ENCODE measurements at regions not wholly inside any gene's neighbourhood (a gene's known extent, or its start where the extent isn't known, plus 50 kb on each side); places are given as distances from the start of the nearest gene placed in this dataset.

DNA sequence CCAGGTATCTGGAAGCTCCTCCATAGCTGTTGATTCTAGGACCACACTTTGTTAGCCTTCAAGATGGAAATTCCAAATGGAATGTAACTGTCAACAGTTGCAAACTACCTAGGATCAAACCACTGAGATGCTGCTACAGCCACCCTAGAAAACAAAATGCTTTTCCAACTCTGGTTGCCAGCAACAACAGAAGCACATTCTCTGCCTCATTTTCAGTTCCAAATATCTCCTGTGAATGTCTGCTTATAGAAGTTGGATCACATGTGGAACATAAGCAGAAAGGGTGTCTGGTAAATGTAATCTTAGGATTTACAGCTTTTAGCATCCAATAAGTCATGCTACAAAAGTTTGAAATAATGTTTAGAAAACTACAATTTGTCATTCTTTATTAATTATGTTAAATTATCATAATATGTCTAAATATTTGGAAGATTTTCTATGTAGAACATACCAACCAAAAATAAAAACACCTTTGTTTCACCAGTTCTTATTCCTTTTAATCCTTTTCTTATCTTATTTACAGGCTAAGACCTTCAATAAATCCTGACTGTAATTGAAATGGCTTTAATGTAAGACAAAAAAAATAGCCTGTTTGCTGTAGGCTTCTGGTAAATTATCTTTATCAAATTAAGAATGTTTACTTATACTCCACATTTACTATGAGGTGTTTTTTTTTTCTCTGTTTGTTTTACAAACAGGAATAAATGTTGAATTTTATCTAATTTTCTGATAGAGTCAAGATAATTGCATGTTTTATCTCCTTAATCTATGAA lies 687.1 kb downstream of the IGSF11 start:
- no peak overlapping the region for H3K9ac ChIP-seq (ENCODE audit: low read depth, low read length, poor library complexity)
- H3K9me3 ChIP-seq (replicated peaks in 1 of 2; ENCODE audit: control insufficient read depth in 2 of 2, insufficient read depth in 1 of 2, low read depth in 1 of 2, low read length in 2 of 2), result peaks cover 0 to 2% of the 10 kb centered on the region in 2 donors
- no peak overlapping the region for H3K14ac ChIP-seq (ENCODE audit: low read length)
- no peak overlapping the region for H4K91ac ChIP-seq (ENCODE audit: low read depth, low read length, poor library complexity)
- no peak overlapping the region for H2BK5ac ChIP-seq (ENCODE audit: low read length)
- H2BK12ac ChIP-seq (ENCODE audit: low read length), result no peak overlapping the region
- H2BK15ac ChIP-seq (ENCODE audit: low read length), result no peak overlapping the region
- H3K4me1 ChIP-seq (ENCODE audit: control insufficient read depth in 2 of 2, insufficient read depth in 1 of 2, low read depth in 1 of 2, low read length in 2 of 2), result no peaks in the 10 kb centered on the region
- no peak overlapping the region for H3K4me3 ChIP-seq (ENCODE audit: low read length in 2 of 2)
- H2AFZ ChIP-seq (ENCODE audit: low read length), result no peak overlapping the region
- no peak overlapping the region for H4K8ac ChIP-seq (ENCODE audit: low read depth, low read length)
- no peak overlapping the region for H3K27ac ChIP-seq (replicated peaks; ENCODE audit: low read length)
- no peak overlapping the region for H3K4me2 ChIP-seq (ENCODE audit: insufficient read depth, low read length, poor library complexity, severe bottlenecking)
- H3K4ac ChIP-seq (ENCODE audit: low read length), result no peak overlapping the region
- no peak overlapping the region for H3K18ac ChIP-seq (ENCODE audit: low read length)
- no peak overlapping the region for H2BK120ac ChIP-seq (ENCODE audit: low read depth, low read length)
- no peak overlapping the region for H3K23ac ChIP-seq (ENCODE audit: low read depth, low read length, poor library complexity)
- H3K27me3 ChIP-seq (ENCODE audit: control insufficient read depth in 3 of 3, insufficient read depth in 3 of 3, low read depth in 1 of 3, low read length in 3 of 3), result no peaks in the 10 kb centered on the region
- no peak for DNase-seq (ENCODE audit: low spot score)
- H2AK5ac ChIP-seq (ENCODE audit: low read depth, low read length), result no peak overlapping the region
- H3K36me3 ChIP-seq (replicated peaks in 1 of 2; ENCODE audit: control insufficient read depth in 2 of 2, insufficient read depth in 2 of 2, low read length in 2 of 2), result no peaks in the 10 kb centered on the region
- H3K79me1 ChIP-seq (ENCODE audit: low read depth, low read length), result no peaks in the 10 kb centered on the region

DNA sequence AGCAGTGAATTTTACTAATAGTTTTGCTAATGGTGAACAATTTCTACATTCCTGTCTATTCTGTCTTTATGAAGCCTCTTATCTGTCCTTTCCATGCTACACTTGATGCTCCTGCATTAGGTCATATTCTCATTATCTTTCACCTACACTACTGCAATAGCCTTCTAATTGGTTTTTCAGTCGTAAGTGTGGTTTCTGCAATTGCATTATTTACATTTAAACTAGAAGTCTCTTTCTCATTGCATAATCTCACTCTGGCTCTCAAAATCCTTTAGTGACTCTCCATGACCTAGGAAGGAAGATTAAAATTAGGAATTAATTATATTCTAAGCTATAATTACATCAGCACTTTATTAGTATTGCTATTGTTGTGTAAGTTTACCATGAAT lies 686.5 kb downstream of the IGSF11 start:
- no peaks in the 10 kb centered on the region for H3K27me3 ChIP-seq (ENCODE audit: control insufficient read depth in 3 of 3, insufficient read depth in 3 of 3, low read depth in 1 of 3, low read length in 3 of 3)
- no peak overlapping the region for H3K14ac ChIP-seq (ENCODE audit: low read length)
- no peak overlapping the region for H2BK5ac ChIP-seq (ENCODE audit: low read length)
- H2AFZ ChIP-seq (ENCODE audit: low read length), result no peak overlapping the region
- H3K4me3 ChIP-seq (ENCODE audit: low read length in 2 of 2), result no peak overlapping the region
- no peak overlapping the region for H3K27ac ChIP-seq (replicated peaks; ENCODE audit: low read length)
- H2BK120ac ChIP-seq (ENCODE audit: low read depth, low read length), result no peak overlapping the region
- no peaks in the 10 kb centered on the region for H3K79me1 ChIP-seq (ENCODE audit: low read depth, low read length)
- no peak overlapping the region for H3K18ac ChIP-seq (ENCODE audit: low read length)
- no peak for DNase-seq (ENCODE audit: low spot score)
- no peak overlapping the region for H3K4me2 ChIP-seq (ENCODE audit: insufficient read depth, low read length, poor library complexity, severe bottlenecking)
- H3K9me3 ChIP-seq (replicated peaks in 1 of 2; ENCODE audit: control insufficient read depth in 2 of 2, insufficient read depth in 1 of 2, low read depth in 1 of 2, low read length in 2 of 2), result peaks cover 0 to 2% of the 10 kb centered on the region in 2 donors
- no CpG with 5 or more reads among the region's 1 CpG for WGBS, 2 donors (ENCODE audit: extremely low coverage in 2 of 2, insufficient read length in 2 of 2, insufficient replicate concordance in 1 of 2)
- H4K91ac ChIP-seq (ENCODE audit: low read depth, low read length, poor library complexity), result no peak overlapping the region
- no peak overlapping the region for H2BK15ac ChIP-seq (ENCODE audit: low read length)
- H2AK5ac ChIP-seq (ENCODE audit: low read depth, low read length), result no peak overlapping the region
- H3K36me3 ChIP-seq (replicated peaks in 1 of 2; ENCODE audit: control insufficient read depth in 2 of 2, insufficient read depth in 2 of 2, low read length in 2 of 2), result no peaks in the 10 kb centered on the region
- H2BK12ac ChIP-seq (ENCODE audit: low read length), result no peak overlapping the region
- no peak overlapping the region for H3K23ac ChIP-seq (ENCODE audit: low read depth, low read length, poor library complexity)
- H4K8ac ChIP-seq (ENCODE audit: low read depth, low read length), result no peak overlapping the region
- no peaks in the 10 kb centered on the region for H3K4me1 ChIP-seq (ENCODE audit: control insufficient read depth in 2 of 2, insufficient read depth in 1 of 2, low read depth in 1 of 2, low read length in 2 of 2)
- H3K9ac ChIP-seq (ENCODE audit: low read depth, low read length, poor library complexity), result no peak overlapping the region
- no peak overlapping the region for H3K4ac ChIP-seq (ENCODE audit: low read length)

GRCh38 chr3:118354556-118354955 lies 680.1 kb downstream of the IGSF11 start:
- Histone ChIP-seq H3K9ac (ENCODE audit: low read depth, low read length, poor library complexity) (no peak overlapping the region), H2BK15ac (ENCODE audit: low read length) (no peak overlapping the region), H3K36me3 (replicated peaks in 1 of 2; ENCODE audit: control insufficient read depth in 2 of 2, insufficient read depth in 2 of 2, low read length in 2 of 2) (no peaks in the 10 kb centered on the region), H2AFZ (ENCODE audit: low read length) (no peak overlapping the region), H3K4me2 (ENCODE audit: insufficient read depth, low read length, poor library complexity, severe bottlenecking) (no peak overlapping the region), H3K4ac (ENCODE audit: low read length) (no peak overlapping the region), H2BK120ac (ENCODE audit: low read depth, low read length) (no peak overlapping the region), H3K23ac (ENCODE audit: low read depth, low read length, poor library complexity) (no peak overlapping the region), H3K14ac (ENCODE audit: low read length) (no peak overlapping the region), H3K4me3 (ENCODE audit: low read length in 2 of 2) (no peak overlapping the region), H3K79me1 (ENCODE audit: low read depth, low read length) (no peaks in the 10 kb centered on the region), H3K9me3 (replicated peaks in 1 of 2; ENCODE audit: control insufficient read depth in 2 of 2, insufficient read depth in 1 of 2, low read depth in 1 of 2, low read length in 2 of 2) (peaks cover 0 to 10% of the 10 kb centered on the region in 2 donors), H4K8ac (ENCODE audit: low read depth, low read length) (no peak overlapping the region), H3K18ac (ENCODE audit: low read length) (no peak overlapping the region), H3K4me1 (ENCODE audit: control insufficient read depth in 2 of 2, insufficient read depth in 1 of 2, low read depth in 1 of 2, low read length in 2 of 2) (no peaks in the 10 kb centered on the region), H2BK5ac (ENCODE audit: low read length) (no peak overlapping the region), H3K27me3 (ENCODE audit: control insufficient read depth in 3 of 3, insufficient read depth in 3 of 3, low read depth in 1 of 3, low read length in 3 of 3) (no peaks in the 10 kb centered on the region), H4K91ac (ENCODE audit: low read depth, low read length, poor library complexity) (no peak overlapping the region), H3K27ac (replicated peaks; ENCODE audit: low read length) (no peak overlapping the region), H2BK12ac (ENCODE audit: low read length) (no peak overlapping the region), H2AK5ac (ENCODE audit: low read depth, low read length) (no peak overlapping the region)
- DNase-seq (ENCODE audit: low spot score), result no peak
- WGBS, 2 donors (ENCODE audit: extremely low coverage in 2 of 2, insufficient read length in 2 of 2, insufficient replicate concordance in 1 of 2), result no CpG with 5 or more reads among the region's 1 CpG

DNA sequence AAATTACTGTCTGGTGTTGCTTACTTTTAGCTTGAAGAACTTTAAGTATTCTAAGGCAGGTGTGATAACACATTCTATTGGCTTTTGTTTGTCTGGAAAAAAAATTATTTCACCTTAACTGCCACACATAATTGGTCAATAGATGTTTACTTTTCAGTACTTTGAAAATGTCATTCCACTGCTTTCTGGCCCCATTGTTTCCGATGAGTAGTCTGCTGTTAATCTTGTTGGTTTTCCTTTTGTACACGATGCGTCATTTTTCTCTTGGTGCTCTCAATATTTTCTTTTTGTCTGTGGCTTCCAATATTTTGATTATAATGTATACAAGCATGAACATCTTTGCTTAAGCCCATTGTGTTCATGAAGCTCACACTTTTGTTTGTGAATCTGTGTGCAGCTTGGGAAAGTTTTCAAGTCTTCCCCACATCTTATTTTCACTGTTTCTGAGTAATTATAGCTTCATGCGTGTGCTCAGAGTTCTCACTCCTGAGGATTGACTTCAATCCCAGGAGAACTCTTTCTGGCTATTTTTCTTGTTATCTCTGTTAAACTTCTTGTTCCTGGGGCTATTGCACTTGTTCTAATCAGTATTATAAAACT lies 664.7 kb downstream of the IGSF11 start:
- DNase-seq (ENCODE audit: low spot score), result no peak
- Histone ChIP-seq H3K23ac (ENCODE audit: low read depth, low read length, poor library complexity) (no peak overlapping the region), H3K9me3 (replicated peaks in 1 of 2; ENCODE audit: control insufficient read depth in 2 of 2, insufficient read depth in 1 of 2, low read depth in 1 of 2, low read length in 2 of 2) (peaks cover 5 to 9% of the 10 kb centered on the region in 2 donors), H2BK120ac (ENCODE audit: low read depth, low read length) (no peak overlapping the region), H3K79me1 (ENCODE audit: low read depth, low read length) (no peaks in the 10 kb centered on the region), H3K9ac (ENCODE audit: low read depth, low read length, poor library complexity) (no peak overlapping the region), H2AFZ (ENCODE audit: low read length) (no peak overlapping the region), H3K4me3 (ENCODE audit: low read length in 2 of 2) (no peak overlapping the region), H3K4me2 (ENCODE audit: insufficient read depth, low read length, poor library complexity, severe bottlenecking) (no peak overlapping the region), H2BK15ac (ENCODE audit: low read length) (no peak overlapping the region), H3K36me3 (replicated peaks in 1 of 2; ENCODE audit: control insufficient read depth in 2 of 2, insufficient read depth in 2 of 2, low read length in 2 of 2) (no peaks in the 10 kb centered on the region), H3K27me3 (ENCODE audit: control insufficient read depth in 3 of 3, insufficient read depth in 3 of 3, low read depth in 1 of 3, low read length in 3 of 3) (no peaks in the 10 kb centered on the region), H2BK5ac (ENCODE audit: low read length) (no peak overlapping the region), H3K4ac (ENCODE audit: low read length) (no peak overlapping the region), H3K14ac (ENCODE audit: low read length) (no peak overlapping the region), H3K4me1 (ENCODE audit: control insufficient read depth in 2 of 2, insufficient read depth in 1 of 2, low read depth in 1 of 2, low read length in 2 of 2) (no peaks in the 10 kb centered on the region), H2BK12ac (ENCODE audit: low read length) (no peak overlapping the region), H2AK5ac (ENCODE audit: low read depth, low read length) (no peak overlapping the region), H3K27ac (replicated peaks; ENCODE audit: low read length) (no peak overlapping the region), H4K91ac (ENCODE audit: low read depth, low read length, poor library complexity) (no peak overlapping the region), H3K18ac (ENCODE audit: low read length) (no peak overlapping the region), H4K8ac (ENCODE audit: low read depth, low read length) (no peak overlapping the region)
- no CpG with 5 or more reads among the region's 4 CpGs for WGBS, 2 donors (ENCODE audit: extremely low coverage in 2 of 2, insufficient read length in 2 of 2, insufficient replicate concordance in 1 of 2)

All from neuronal stem cell (in vitro differentiated cells).